ENCODE measurements at regions not wholly inside any gene's neighbourhood (a gene's known extent, or its start where the extent isn't known, plus 50 kb on each side); places are given as distances from the start of the nearest gene placed in this dataset.
A peak's percentile ranks its signal among the peaks of the same experiment; 100 is the strongest.
"Not testable (repeated sequence)": the region's sequence is repeated elsewhere in the genome, so short reads cannot be mapped to it uniquely, and the experiment has no call there.

DNA sequence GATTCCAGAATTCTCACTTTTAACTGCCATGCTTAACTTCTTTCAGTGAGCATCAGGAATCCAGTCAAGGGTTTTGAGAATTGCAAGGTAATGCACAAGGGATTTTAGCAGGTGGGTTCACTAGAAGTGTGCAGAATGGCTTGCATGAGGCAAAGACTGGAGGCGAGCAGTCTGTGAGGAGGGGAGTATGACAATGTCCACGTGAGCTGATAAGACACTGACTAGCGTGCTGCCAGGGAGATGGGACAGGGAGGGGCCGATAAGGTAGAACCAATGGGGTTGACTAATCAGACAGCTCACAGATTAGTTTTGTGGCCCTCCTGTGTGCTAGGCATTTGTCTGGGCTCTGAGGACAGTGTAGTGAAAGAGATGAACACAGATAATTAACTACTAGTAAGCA is 102.0 kb upstream of the DAZL start:
- DNase-seq (ENCODE audit: low spot score) = no peak

DNA sequence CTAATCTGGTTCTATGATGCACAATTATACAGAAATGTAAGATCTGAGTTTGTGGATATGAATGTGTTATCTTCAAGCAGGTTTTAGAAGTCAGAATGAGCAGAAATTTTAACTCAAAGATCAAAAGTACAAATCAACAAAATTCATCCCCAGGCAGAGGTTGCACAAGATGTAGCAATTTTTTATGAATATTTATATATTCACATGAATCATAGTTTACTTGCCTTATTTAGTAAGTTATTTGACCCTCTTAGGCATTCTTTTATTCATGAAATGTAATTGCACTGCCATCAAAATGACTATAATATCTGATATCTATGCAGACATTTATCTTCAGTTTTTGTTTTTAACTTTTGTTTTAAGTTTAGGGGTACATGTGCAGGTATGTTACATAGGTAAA is 103.1 kb upstream of the DAZL start:
- no peak for DNase-seq (ENCODE audit: low spot score)

DNA sequence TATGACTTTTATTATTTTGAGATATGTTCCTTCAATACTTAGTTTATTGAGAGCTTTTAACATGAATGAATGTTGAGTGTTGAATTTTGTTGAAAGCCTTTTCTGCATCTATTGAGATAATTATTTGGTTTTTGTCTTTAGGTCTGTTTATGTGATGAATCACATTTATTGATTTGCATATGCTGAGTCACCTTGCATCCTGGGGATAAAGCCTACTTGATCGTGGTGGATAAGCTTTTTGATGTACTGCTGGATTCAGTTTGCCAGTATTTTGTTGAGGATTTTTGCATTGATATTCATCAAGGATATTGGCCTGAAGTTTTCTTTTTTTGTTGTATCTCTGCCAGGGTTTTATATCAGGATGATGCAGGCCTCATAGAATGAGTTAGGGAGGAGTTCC is 106.5 kb upstream of the DAZL start:
- not testable (repeated sequence) for DNase-seq (ENCODE audit: low spot score)

- no peak for DNase-seq (ENCODE audit: low spot score)
Observed at GRCh38 chr3:16715281-16715680, 110.1 kb upstream of the DAZL start.

- no peak for DNase-seq (ENCODE audit: low spot score)
Observed at GRCh38 chr3:16719426-16719825, 114.2 kb upstream of the DAZL start.

DNA sequence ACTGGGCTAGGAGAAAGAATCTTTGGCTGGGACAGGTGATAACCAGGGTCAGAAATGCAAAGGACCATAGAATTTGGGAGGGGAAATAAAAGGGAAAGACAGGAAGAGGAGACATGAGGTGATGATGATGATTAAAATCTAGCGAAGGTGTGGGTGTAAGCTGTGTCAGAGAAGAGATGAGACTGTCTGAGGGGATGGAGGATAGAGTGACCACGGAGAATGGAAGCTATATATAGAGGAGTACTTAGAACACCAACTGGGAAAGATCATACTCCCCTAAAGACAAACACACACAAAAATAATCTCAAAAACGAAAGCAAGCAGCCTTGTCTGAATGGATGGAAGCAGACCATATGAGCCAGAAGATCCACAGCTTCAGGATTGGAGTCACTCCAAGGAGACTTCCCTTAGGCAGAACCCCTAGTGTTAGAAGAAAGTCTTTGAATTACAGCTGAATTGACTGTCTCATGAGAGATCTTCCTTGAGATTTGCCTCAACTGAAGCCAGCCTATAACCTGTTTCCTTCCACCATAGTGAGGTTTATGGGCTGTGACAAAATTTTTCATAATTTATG is 115.2 kb upstream of the DAZL start:
- no peak for DNase-seq (ENCODE audit: low spot score)

DNA sequence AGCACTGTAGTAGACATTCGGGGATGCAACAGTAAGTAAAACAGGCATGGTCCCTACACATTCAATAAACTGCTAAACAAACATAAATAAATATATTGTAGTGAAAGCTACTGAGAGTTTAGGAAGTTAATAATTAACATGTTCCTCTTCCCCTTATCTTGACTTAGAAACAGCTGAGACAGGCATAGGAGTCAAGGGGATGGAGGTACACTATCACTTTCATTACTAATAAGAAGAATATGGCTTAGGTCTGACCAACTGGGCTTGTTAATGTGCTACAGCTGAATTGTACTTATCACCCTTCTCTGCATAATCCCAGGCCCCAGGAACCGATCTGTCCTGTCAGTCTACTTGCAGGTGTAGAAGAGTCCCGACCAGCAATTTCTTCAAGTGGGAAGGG is 116.3 kb upstream of the DAZL start:
- no peak for DNase-seq (ENCODE audit: low spot score)

DNA sequence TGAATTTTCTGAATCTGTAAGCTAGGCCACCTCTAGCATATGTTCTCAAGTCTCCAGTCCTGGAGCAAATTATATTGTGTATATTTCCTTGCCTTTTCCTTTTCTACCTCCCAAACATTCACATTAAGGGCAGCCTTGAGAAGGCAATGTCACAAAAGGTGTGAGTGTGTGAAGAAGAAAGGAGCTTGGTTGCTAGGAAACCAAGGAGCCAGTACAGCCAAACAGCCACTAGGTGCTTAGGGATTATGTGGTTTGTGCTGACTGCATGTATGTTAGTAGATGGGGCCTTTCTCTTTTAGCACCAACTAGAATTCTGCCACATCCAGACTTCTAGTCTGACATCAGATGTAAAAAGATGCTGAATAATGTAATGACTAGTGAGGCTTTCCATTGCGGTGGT is 118.8 kb upstream of the DAZL start:
- DNase-seq (ENCODE audit: low spot score) = peak; percentile 19

- no peak for DNase-seq (ENCODE audit: low spot score)
Observed at GRCh38 chr3:16724487-16724886, 119.3 kb upstream of the DAZL start.

DNA sequence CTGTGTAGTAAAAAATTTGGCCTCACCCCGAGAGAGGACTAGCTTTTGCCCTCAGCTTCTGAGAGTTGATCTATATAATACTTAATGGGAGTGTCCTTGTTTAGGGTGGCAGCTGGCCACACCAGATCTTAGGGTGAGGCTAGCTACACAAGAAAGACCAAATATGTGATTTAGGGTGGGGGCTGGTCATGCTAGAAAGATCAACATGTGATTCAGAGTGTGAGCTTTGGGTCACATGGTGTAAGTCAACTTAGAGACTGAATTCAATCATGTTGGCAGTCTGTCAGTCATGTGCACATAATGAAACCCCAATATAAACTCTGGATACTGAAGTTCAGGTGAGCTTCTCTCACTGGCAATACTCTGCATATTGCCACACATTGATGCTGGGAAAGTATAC is 120.7 kb upstream of the DAZL start:
- no peak for DNase-seq (ENCODE audit: low spot score)

DNA sequence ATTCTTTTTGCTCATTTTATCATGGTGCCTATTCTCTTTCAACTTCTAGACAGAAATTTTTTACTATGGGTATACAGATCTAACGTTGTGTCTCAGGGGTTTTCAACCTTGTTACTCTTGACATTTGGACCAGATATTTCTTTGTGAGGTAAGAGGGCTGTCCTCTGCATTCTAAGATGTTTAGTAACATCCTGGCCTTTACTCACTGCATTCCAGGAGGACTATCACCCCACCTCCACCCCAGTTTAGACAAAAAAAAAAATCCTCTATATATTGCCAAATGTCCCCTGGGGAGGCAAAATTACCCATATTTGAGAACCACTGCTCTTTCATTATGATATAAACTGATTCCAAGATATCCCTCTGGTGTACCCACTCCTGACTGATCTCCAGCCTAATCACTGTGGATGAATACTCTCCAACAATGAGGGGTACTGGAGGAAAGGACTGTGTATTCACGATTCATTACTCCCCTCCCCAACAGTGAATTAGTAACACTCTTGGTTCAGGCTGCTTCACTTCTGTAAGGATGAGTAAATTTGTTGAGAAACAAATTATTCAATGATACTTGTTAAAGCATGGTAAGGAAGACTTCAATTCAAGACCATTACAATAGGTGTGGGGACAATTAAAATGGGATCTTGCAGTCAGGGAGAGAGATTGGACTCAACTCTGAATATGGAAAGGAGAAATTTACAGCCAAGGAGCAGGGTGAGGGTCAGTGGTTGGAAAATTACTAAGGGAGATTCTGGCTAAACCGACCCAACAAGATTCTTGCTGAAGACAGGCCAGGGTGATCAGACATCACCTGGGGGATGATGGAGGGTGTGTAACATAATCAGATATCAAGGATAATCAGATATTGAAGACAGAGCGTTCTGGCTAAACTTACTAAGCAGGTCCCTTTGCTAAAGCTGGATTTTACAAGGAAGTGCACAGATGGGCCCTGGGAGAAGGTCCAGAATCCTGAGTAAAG is 123.8 kb upstream of the DAZL start:
- peak; percentile 74 for DNase-seq (ENCODE audit: low spot score)

GRCh38 chr3:16738451-16738850 is 133.2 kb upstream of the DAZL start:
- DNase-seq (ENCODE audit: low spot score) = no peak

DNA sequence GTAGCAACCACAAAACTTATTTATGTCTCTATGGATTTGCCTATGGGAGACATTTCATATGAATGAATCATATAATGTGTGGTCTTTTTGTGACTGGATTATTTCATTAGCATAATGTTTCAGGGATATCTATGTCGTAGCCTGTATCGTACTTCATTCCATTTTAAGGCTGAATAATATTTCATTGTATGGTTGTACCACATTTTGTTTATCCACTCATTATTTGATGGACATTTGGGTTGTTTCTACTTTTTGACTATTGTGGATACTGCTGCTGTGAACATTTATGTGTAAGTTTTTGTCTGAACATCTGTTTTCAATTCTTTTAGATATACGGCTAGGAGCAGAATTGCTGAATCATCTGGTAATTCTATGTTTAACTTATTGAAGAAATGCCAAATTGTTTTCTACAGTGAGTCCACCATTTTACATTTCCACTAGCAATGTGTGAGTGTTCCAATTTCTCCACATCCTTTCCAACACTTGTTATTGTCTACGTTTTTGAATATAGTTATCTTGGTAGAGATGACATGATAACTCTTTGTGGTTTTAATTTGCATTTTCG is 134.4 kb upstream of the DAZL start:
- no peak for DNase-seq (ENCODE audit: low spot score)

DNA sequence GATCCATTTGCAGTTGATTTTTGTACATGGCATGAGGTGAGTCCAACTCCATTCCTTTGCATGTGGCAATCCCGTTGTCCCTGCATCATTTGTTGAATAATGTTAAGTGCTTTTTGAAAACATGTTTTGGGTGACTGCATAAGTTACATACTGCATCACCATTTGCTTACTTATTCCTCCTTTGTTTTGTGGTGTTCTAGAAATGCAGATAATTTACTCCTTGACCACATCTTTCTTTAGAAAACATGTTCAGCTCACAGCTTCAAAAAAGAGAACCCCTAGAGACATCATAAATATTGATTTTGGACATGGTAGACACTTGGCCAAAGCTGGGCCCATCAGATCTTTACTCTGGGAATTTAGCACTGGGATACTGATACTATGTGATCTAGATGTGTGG is 135.3 kb upstream of the DAZL start:
- DNase-seq (ENCODE audit: low spot score) = no peak

- DNase-seq (ENCODE audit: low spot score) = peak; percentile 91
Observed at GRCh38 chr3:16741103-16741758, 136.0 kb upstream of the DAZL start.

- peak; percentile 68 for DNase-seq (ENCODE audit: low spot score)
Observed at GRCh38 chr3:16741890-16742289, 136.7 kb upstream of the DAZL start.

- peak; percentile 22 for DNase-seq (ENCODE audit: low spot score)
Observed at GRCh38 chr3:16743276-16743675, 138.1 kb upstream of the DAZL start.

- DNase-seq (ENCODE audit: low spot score) = no peak
Observed at GRCh38 chr3:16759227-16759903, 125.4 kb upstream of the PLCL2 start.

DNA sequence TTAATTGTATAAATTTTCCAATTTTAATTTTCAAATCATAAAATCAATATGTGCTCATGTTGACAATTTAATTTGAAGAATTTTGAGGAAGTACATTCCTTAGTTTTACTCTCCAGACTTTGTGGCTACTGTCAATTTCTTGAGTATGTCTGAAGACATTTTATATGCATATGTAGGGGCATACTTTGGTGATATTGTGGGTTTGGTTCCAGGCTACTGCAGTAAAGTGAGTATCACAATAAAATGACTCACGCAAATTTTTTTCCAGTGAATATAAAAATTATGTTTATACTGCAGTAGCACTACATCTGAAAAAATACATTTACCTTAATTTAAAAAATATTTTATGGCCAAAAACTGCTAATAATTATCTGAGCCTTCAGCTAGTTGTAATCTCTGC is 123.2 kb upstream of the PLCL2 start:
- DNase-seq (ENCODE audit: low spot score) = peak; percentile 44

GRCh38 chr3:16765661-16766060 is 119.1 kb upstream of the PLCL2 start:
- no peak for DNase-seq (ENCODE audit: low spot score)

DNA sequence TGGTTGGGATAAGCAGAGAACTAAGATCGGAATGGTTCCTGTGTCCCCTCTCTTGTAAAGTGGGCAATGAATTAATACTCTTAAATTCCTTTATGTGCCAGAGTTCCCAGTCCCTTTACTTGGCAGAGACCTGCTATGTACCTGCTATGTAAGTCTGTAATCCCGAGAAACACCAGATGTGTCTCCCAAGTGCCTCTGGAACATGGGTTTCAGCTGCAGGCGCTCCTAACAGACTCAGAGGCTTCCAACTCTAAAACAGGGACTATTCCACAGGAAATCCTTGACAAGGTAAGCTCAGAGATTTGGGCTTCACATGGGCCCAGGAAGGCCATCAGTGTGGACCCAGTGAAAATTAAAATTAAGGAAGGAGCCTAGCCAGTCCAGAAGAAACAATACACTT is 117.7 kb upstream of the PLCL2 start:
- no peak for DNase-seq (ENCODE audit: low spot score)

DNA sequence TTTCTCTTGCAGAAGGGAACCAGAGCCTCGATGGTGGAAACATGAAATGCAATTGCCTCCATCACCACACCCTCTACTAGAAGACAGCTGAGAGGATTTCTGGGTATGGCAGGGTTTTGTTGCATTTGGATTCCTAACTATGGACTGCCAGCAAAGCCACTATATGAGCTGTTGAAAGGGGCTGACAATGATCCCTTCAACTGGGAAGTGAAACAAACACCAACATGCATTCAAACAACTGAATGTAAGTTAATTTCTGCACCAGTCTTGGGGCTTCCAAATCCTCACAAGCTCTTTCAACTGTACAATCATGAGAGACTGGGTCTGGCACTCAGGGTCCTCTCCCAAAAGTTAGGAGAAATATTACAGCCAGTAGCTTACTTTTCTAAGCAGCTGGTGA is 116.7 kb upstream of the PLCL2 start:
- DNase-seq (ENCODE audit: low spot score) = no peak

All from A172 (cell line).